PFSK-1 (cell line): ENCODE measurements at regions not wholly inside any gene's neighbourhood (a gene's known extent, or its start where the extent isn't known, plus 50 kb on each side); places are given as distances from the start of the nearest gene placed in this dataset.

Experiments
- FOXP2 ChIP-seq: optimal IDR thresholded peaks from 2 replicates; pipeline ENCODE3; 2011; ENCODE audit warnings: borderline replicate concordance, control low read depth, inconsistent platforms; ENCODE audit not compliant: insufficient read depth; ENCODE audit errors: extremely low read length, extremely low read depth
- POLR2AphosphoS5 ChIP-seq: IDR thresholded peaks from 2 replicates; pipeline ENCODE4 v1.6.1; 2012; ENCODE audit warnings: low read depth, mild to moderate bottlenecking, control low read depth, low read length, moderate library complexity
- REST ChIP-seq, 2 experiments: IDR thresholded peaks; 2 replicates each; pipeline versions ENCODE4 v1.6.1 to v1.8.0; 2011 to 2012; ENCODE audit warnings: low read depth in 2 of 2, low read length in 2 of 2, control low read depth in 1 of 2, inconsistent platforms in 1 of 2, mild to moderate bottlenecking in 1 of 2, moderate library complexity in 1 of 2; ENCODE audit not compliant: insufficient read depth in 1 of 2
- SIN3A ChIP-seq: IDR thresholded peaks from 2 replicates; pipeline ENCODE4 v1.6.1; 2012; ENCODE audit warnings: mild to moderate bottlenecking, low read length, moderate library complexity, borderline replicate concordance; ENCODE audit not compliant: insufficient read depth
- TAF1 ChIP-seq: IDR thresholded peaks from 2 replicates; pipeline ENCODE4 v1.6.1; 2012; ENCODE audit warnings: low read length, control low read depth, borderline replicate concordance; ENCODE audit not compliant: insufficient read depth

GRCh38 chr2:65706411-65706810 lies 274.0 kb upstream of the SPRED2 start:
- TF ChIP-seq POLR2AphosphoS5 (no peak), REST (IDR thresholded peaks at IDR 0.05; ENCODE audit: insufficient read depth in 1 of 2, low read depth in 2 of 2, low read length in 2 of 2) (no peak), TAF1 (no peak), SIN3A (no peak), FOXP2 (no peak)
